ENCODE measurements at regions not wholly inside any gene's neighbourhood (a gene's known extent, or its start where the extent isn't known, plus 50 kb on each side); places are given as distances from the start of the nearest gene placed in this dataset.
A peak's percentile ranks its signal among the peaks of the same experiment; 100 is the strongest.
"Not testable (repeated sequence)": the region's sequence is repeated elsewhere in the genome, so short reads cannot be mapped to it uniquely, and the experiment has no call there.

DNA sequence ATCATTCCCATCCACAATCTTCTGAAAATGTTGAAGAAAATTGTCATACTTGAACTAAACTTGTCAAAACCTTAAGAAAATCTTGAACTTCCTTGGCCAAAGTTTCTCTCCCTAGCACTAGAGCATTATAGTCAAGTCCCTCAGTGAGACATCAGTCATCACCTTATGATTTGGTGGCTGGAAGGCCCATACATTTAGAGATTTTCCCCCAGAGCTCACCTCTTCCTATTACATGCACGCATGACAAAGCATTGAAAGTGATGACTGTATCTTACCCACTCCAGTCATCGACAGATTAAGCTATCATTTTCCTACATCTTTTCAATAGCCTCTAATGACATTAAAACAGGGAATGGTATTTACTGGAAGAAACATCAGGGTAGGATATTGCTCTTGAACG, 948.8 kb downstream of the TMEM121 start:
- DNase-seq, result not testable (repeated sequence)

GRCh38 chr14:106477600-106477999, 951.2 kb downstream of the TMEM121 start:
- DNase-seq, result not testable (repeated sequence)

DNA sequence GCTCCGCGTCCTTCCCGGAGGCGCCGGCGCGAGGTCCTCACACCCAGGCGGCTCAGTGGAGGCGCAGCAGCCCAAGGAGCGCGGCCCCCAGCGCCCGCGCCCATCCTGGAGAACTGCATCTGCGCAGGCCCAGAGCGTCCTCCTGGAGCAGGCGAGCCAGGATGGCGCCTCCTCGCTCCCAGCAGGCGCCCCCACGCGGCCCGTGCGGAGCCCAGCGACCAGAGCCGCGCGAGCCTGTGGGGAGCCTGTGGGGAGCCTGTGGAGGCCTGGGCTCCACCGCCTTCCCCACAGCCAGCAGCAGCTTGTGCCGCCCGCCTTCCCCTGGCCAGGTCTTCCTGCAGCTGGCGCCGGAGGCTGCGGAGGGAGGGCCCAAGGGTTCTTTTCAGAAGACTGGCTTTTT, 953.9 kb downstream of the TMEM121 start:
- not testable (repeated sequence) for DNase-seq

GRCh38 chr14:106482213-106482612, 955.8 kb downstream of the TMEM121 start:
- not testable (repeated sequence) for DNase-seq

DNA sequence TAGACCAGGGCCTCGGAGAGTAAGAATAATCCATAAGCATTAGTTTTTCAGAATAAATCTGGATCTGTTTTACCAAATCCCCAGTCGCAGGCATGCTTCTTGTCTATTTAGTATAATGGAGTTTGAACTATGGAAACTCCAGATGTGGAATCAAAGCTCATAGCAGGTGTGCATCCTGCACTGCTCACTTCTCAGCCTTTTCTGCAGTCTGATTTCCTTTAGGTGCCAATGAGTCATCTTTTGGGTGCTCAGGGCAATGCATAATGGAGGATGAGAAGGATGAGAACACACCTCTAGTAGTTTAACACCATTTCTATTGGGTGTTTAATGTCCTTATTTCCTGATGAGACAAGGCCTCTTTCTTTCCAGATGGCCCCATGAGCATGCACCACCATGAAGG, 961.2 kb downstream of the TMEM121 start:
- no peak for DNase-seq

DNA sequence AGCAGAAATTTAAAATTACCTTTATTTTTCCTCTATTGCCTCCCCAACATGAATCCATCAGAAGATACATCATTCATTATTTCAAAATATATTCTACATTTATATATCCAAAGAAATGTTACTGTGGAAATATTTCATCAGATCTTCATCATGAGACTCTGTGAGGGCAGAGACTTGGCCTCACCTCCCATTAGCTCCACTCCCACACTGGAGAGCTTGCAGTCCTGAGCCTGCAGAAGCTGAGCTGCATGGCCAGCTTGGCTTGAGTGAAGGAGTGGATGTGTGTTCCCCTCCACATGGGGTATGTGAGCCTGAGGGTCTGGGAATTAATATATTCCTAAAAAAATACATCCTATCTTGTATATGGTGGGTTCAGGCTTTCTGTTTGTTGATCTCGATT, 961.9 kb downstream of the TMEM121 start:
- no peak for DNase-seq

DNA sequence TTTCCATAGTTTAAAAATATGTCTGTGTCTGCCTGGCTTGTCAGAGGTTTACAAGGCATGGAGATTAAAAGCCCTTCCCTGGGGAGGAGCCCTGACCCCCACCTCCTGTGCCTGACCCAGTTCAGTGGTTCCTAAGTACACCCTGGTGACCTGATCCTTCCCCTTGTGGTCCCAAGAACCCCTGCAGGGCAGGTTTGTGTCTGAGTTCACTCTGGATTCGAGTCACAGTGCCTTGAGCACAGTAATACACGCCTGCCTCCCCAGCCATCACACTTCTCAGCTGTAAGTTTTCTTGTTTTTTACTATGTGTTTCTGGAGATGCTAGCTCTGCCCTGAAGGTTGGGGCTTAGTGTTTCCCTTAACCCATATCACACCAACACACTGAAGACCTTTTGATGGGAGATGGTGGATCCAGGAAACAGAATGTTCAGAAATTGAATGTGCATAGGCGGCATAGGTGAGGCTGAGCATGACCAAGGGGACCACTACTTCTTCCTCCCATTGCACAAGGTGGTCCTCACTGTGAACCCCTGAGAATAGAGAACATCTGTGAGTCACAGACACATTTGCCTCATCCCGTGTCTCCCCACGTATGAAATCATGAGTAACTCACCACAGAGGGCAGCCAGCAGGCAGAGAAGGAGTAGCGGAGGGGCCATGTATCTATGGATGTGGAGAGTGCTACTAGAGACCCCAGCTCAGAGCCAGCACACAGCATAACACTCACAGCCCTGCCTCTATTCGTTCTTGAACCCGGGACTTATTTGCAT, 962.9 kb downstream of the TMEM121 start:
- DNase-seq, result no peak

- DNase-seq, result no peak
Measured at GRCh38 chr14:106490442-106490841, 964.1 kb downstream of the TMEM121 start.

- peak; percentile 11 for DNase-seq
Measured at GRCh38 chr14:106491851-106492250, 965.5 kb downstream of the TMEM121 start.

DNA sequence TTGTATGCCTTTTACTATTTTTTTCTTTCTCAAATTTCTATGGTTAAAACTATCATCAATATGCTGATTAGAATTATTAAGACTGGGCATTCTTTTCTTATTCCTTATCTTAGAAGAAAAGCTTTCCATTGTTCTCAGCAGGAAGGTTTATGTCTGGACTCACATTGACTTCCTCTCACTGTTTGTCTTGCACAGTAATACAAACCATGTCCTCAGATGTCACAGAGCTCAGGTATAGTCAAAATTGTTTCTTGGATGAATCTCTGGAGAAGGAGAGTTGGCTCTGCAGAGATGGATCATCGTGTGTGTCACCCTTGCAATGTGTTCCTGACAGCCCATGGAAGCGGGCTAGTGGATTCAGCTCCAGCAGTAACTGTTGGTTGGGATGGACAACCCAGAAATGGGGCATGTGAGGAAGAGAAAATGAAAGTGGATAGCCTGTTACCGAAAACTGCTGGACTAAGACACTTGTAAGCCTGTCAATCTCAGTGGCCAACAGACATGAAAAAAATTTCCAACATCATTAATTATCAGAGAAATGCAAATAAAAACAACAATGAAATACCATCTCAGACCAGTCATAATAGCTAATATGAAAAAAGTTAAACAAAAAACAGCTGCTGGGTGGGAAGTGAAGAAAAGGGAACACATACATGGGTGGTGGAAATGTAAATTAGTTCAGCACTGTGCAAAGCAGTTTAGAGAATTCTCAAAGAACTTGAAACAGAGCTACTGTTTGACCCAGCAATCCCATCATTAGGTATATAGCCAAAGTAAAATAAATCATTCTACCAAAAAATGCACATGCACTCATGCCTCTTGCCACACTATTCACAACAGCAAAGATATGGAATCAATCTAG, 967.8 kb downstream of the TMEM121 start:
- DNase-seq, result peak; percentile 51

GRCh38 chr14:106500571-106500970, 974.2 kb downstream of the TMEM121 start:
- DNase-seq, result no peak

GRCh38 chr14:106501898-106502297, 975.5 kb downstream of the TMEM121 start:
- no peak for DNase-seq

DNA sequence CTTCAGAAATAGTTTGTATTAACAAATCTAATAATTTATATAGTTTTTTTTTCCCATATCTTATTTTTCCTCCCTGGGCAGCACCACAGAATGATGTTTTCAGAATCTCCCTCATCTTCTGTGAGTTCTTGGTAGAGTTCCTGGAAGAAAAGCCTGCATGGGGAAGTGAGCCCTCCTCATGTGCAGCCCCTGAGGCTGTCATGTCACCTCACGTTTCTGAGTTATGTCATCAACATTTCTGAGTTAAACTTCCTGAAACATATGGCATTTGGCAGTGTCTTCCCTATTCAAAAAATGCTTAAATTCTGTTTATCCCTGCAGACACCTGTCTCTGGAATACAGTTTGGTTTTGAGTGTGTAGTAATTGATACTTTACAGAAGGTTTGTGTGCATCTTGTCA, 979.0 kb downstream of the TMEM121 start:
- DNase-seq, result peak; percentile 37

DNA sequence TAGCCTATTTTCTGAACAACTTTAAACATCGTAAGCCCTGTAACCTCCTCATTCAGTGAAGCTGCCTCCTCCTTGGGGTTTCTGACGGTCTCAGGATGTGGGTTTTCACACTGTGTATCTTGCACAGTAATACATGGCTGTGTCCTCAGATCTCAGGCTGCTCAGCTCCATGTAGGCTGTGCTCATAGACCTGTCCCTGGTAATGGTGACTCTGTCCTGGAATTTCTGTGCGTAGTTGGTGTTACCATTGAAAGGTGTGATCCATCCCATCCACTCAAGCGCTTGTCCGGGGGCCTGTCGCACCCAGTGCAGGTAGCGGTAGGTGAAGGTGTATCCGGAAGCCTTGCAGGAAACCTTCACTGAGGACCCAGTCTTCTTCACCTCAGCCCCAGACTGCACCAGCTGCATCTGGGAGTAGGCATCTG, 980.5 kb downstream of the TMEM121 start:
- DNase-seq, result no peak

DNA sequence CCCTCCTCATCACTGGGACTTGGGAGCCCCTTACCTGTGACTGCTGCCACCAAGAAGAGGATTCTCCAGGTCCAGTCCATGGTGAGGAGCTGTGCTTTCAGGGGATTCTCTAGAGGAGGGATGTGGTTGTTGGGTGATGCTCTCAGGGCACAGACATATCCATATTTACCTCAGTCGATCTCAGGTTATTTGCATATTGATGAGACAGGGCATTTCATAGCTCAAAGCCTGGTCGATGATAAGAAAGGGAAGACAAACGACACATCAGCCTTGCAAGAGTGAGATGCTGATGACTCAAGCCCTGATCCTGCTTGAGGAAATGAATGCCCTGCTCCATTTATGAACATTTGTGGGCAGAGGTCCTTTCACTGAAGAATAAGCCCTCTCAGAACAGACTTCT, 981.0 kb downstream of the TMEM121 start:
- no peak for DNase-seq

DNA sequence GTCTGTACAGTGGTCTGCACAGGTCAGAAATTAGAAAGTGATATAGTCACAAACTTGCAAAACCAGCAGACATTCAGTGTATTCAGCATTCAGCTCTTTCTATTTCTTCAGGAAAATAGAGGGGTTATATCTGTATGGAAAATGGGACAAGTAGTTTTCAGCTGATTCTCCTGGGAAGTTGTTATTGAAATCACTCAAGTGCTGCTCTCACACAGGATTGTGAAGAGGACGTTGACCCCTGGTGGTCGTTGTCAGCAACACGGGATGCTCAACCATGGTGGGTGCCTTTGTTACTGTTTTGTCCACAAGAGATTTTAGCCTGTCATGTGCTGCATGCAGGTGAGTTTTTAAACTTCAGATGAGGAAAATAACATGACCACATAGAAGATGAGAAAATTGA, 981.8 kb downstream of the TMEM121 start:
- no peak for DNase-seq

- no peak for DNase-seq
Measured at GRCh38 chr14:106509176-106509575, 982.8 kb downstream of the TMEM121 start.

GRCh38 chr14:106509807-106510206, 983.4 kb downstream of the TMEM121 start:
- no peak for DNase-seq

- no peak for DNase-seq
Measured at GRCh38 chr14:106511006-106511799, 984.8 kb downstream of the TMEM121 start.

DNA sequence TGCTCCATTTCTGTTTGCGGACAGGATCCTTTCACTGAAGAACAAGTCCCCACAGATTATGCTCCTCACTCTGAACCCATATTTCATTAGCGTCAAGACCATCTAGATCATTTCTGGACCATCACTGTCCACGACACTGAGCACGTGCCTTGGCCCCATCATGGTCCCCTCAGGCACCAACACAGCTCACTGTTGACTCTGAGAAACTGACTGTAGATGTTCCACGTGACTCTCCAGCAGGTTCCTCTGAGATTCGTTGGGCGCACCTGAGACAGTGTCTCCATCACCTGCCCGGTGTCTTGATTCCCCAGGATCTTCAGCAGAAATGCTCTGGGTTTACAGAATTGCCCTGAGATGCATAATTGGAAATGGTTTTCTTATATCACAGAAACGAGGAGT, 985.4 kb downstream of the TMEM121 start:
- DNase-seq, result no peak

- DNase-seq, result no peak
Measured at GRCh38 chr14:106513302-106513701, 986.9 kb downstream of the TMEM121 start.

DNA sequence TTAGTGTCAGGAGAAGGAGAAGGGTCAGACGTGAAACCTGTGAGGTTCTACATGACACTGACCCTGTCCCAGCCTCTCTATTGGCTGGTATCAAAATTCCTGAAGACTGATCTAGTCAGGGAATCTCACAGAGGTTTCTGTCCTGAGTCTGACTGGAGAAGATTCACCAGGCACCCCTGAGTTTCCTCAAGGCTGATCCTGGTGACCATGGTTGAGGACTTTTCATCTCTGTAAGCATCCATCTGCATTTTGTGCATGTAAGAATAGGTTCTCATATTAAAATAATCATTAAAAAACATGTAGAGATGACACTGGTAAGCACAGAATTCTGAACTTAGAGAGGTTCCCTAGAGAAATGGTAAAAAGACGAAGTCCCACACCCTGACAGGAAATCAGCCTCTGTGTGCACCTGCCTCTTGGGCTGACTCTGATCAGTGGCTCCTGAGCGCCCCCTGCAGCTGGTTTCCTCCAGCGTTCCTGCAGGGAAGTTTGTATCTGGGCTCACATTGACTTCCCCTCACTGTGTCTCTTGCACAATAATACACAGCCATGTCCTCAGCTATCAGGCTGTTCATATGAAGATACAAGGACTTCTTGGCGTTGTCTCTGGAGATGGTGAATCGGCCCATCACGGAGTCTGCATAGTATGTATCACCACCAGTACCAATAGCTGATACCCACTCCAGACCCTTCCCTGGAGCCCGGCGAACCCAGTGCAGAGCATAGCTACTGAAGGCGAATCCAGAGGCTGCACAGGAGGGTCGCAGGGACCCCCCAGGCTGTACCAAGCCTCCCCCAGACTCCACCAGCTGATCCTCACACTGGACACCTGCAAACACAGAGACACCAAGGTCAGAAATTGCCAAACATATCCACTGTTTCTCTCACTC, 991.9 kb downstream of the TMEM121 start:
- DNase-seq, result peak; percentile 84
